ENCODE measurements at regions not wholly inside any gene's neighbourhood (a gene's known extent, or its start where the extent isn't known, plus 50 kb on each side); places are given as distances from the start of the nearest gene placed in this dataset.

GRCh38 chr15:59933607-59934006 lies 70.5 kb upstream of the FOXB1 start:
- Histone ChIP-seq H3K9me3 (ENCODE audit: control insufficient read depth, insufficient read depth, low read length) (no peaks in the 10 kb centered on the region), H3K36me3 (ENCODE audit: control insufficient read depth, insufficient read depth, low read length) (no peaks in the 10 kb centered on the region), H3K4me1 (ENCODE audit: control insufficient read depth, insufficient read depth, low read length) (peaks cover 4% of the 10 kb centered on the region), H3K27me3 (ENCODE audit: control insufficient read depth, insufficient read depth, low read length) (peaks cover 9% of the 10 kb centered on the region), H3K4me3 (ENCODE audit: low read depth, low read length) (no peak overlapping the region), H3K27ac (ENCODE audit: low read depth, low read length) (no peak overlapping the region)
- no peak for DNase-seq (ENCODE audit: low read depth in 4 of 6, low spot score in 6 of 6)
- 100% methylated on average over 2 of the region's 4 CpGs for WGBS (ENCODE audit: insufficient coverage)

GRCh38 chr15:59931646-59932261 lies 72.4 kb upstream of the FOXB1 start:
- 94% methylated on average over 7 of the region's 7 CpGs for WGBS (ENCODE audit: insufficient coverage)
- Histone ChIP-seq H3K27me3 (ENCODE audit: control insufficient read depth, insufficient read depth, low read length) (peaks cover 3% of the 10 kb centered on the region), H3K36me3 (ENCODE audit: control insufficient read depth, insufficient read depth, low read length) (no peaks in the 10 kb centered on the region), H3K4me3 (ENCODE audit: low read depth, low read length) (no peak overlapping the region), H3K27ac (ENCODE audit: low read depth, low read length) (no peak overlapping the region), H3K4me1 (ENCODE audit: control insufficient read depth, insufficient read depth, low read length) (peaks cover 2% of the 10 kb centered on the region), H3K9me3 (ENCODE audit: control insufficient read depth, insufficient read depth, low read length) (no peaks in the 10 kb centered on the region)
- DNase-seq (ENCODE audit: low read depth in 4 of 6, low spot score in 6 of 6), result no peak

GRCh38 chr15:59924812-59925522 lies 79.1 kb upstream of the FOXB1 start:
- no peak overlapping the region for H3K4me3 ChIP-seq (ENCODE audit: low read depth, low read length)
- H3K27ac ChIP-seq (ENCODE audit: low read depth, low read length), result no peak overlapping the region
- DNase-seq (ENCODE audit: low read depth in 4 of 6, low spot score in 6 of 6), result peak in 1 of 6 donors; percentile 64
- H3K9me3 ChIP-seq (ENCODE audit: control insufficient read depth, insufficient read depth, low read length), result no peaks in the 10 kb centered on the region
- no peaks in the 10 kb centered on the region for H3K27me3 ChIP-seq (ENCODE audit: control insufficient read depth, insufficient read depth, low read length)
- WGBS (ENCODE audit: insufficient coverage), result 51% methylated on average over 3 of the region's 8 CpGs
- H3K4me1 ChIP-seq (ENCODE audit: control insufficient read depth, insufficient read depth, low read length), result peaks cover 3% of the 10 kb centered on the region
- no peaks in the 10 kb centered on the region for H3K36me3 ChIP-seq (ENCODE audit: control insufficient read depth, insufficient read depth, low read length)

GRCh38 chr15:59924096-59924495 lies 80.0 kb upstream of the FOXB1 start:
- H3K4me3 ChIP-seq (ENCODE audit: low read depth, low read length), result no peak overlapping the region
- no peaks in the 10 kb centered on the region for H3K36me3 ChIP-seq (ENCODE audit: control insufficient read depth, insufficient read depth, low read length)
- no peaks in the 10 kb centered on the region for H3K27me3 ChIP-seq (ENCODE audit: control insufficient read depth, insufficient read depth, low read length)
- peaks cover 3% of the 10 kb centered on the region for H3K4me1 ChIP-seq (ENCODE audit: control insufficient read depth, insufficient read depth, low read length)
- peak in 2 of 6 donors; percentile 28 to 62 for DNase-seq (ENCODE audit: low read depth in 4 of 6, low spot score in 6 of 6)
- no peak overlapping the region for H3K27ac ChIP-seq (ENCODE audit: low read depth, low read length)
- WGBS (ENCODE audit: insufficient coverage), result 49% methylated on average over 4 of the region's 6 CpGs
- no peaks in the 10 kb centered on the region for H3K9me3 ChIP-seq (ENCODE audit: control insufficient read depth, insufficient read depth, low read length)

- WGBS (ENCODE audit: insufficient coverage), result no CpG with 5 or more reads among the region's 4 CpGs
- no peak for DNase-seq (ENCODE audit: low read depth in 4 of 6, low spot score in 6 of 6)
- H3K4me1 ChIP-seq (ENCODE audit: control insufficient read depth, insufficient read depth, low read length), result peaks cover 3% of the 10 kb centered on the region
Observed at GRCh38 chr15:59923508-59923907, 80.6 kb upstream of the FOXB1 start.

GRCh38 chr15:59918994-59919951 lies 84.8 kb upstream of the FOXB1 start:
- Histone ChIP-seq H3K27ac (ENCODE audit: low read depth, low read length) (no peak overlapping the region), H3K4me3 (ENCODE audit: low read depth, low read length) (no peak overlapping the region), H3K9me3 (ENCODE audit: control insufficient read depth, insufficient read depth, low read length) (no peaks in the 10 kb centered on the region), H3K27me3 (ENCODE audit: control insufficient read depth, insufficient read depth, low read length) (no peaks in the 10 kb centered on the region), H3K36me3 (ENCODE audit: control insufficient read depth, insufficient read depth, low read length) (no peaks in the 10 kb centered on the region), H3K4me1 (ENCODE audit: control insufficient read depth, insufficient read depth, low read length) (peaks cover 3% of the 10 kb centered on the region)
- DNase-seq (ENCODE audit: low read depth in 4 of 6, low spot score in 6 of 6), result no peak
- WGBS (ENCODE audit: insufficient coverage), result 84% methylated on average over 4 of the region's 11 CpGs

More at GRCh38 chr15:59923508-59923907, 80.6 kb upstream of the FOXB1 start:
- Histone ChIP-seq H3K27ac (ENCODE audit: low read depth, low read length) (no peak overlapping the region), H3K27me3 (ENCODE audit: control insufficient read depth, insufficient read depth, low read length) (no peaks in the 10 kb centered on the region), H3K36me3 (ENCODE audit: control insufficient read depth, insufficient read depth, low read length) (no peaks in the 10 kb centered on the region), H3K9me3 (ENCODE audit: control insufficient read depth, insufficient read depth, low read length) (no peaks in the 10 kb centered on the region), H3K4me3 (ENCODE audit: low read depth, low read length) (no peak overlapping the region)

- peak in 2 of 6 donors; percentile 38 to 58 for DNase-seq (ENCODE audit: low read depth in 4 of 6, low spot score in 6 of 6)
- Histone ChIP-seq H3K4me1 (ENCODE audit: control insufficient read depth, insufficient read depth, low read length) (no peaks in the 10 kb centered on the region), H3K27ac (ENCODE audit: low read depth, low read length) (no peak overlapping the region), H3K27me3 (ENCODE audit: control insufficient read depth, insufficient read depth, low read length) (no peaks in the 10 kb centered on the region), H3K4me3 (ENCODE audit: low read depth, low read length) (no peak overlapping the region), H3K36me3 (ENCODE audit: control insufficient read depth, insufficient read depth, low read length) (no peaks in the 10 kb centered on the region), H3K9me3 (ENCODE audit: control insufficient read depth, insufficient read depth, low read length) (no peaks in the 10 kb centered on the region)
- 51% methylated on average over 10 of the region's 10 CpGs for WGBS (ENCODE audit: insufficient coverage)
Observed at GRCh38 chr15:59917504-59918157, 86.5 kb upstream of the FOXB1 start.

GRCh38 chr15:59906046-59906445 lies 98.1 kb upstream of the FOXB1 start:
- Histone ChIP-seq H3K4me1 (ENCODE audit: control insufficient read depth, insufficient read depth, low read length) (no peaks in the 10 kb centered on the region), H3K27ac (ENCODE audit: low read depth, low read length) (no peak overlapping the region), H3K4me3 (ENCODE audit: low read depth, low read length) (no peak overlapping the region), H3K9me3 (ENCODE audit: control insufficient read depth, insufficient read depth, low read length) (no peaks in the 10 kb centered on the region), H3K36me3 (ENCODE audit: control insufficient read depth, insufficient read depth, low read length) (no peaks in the 10 kb centered on the region), H3K27me3 (ENCODE audit: control insufficient read depth, insufficient read depth, low read length) (no peaks in the 10 kb centered on the region)
- no CpG with 5 or more reads among the region's 1 CpG for WGBS (ENCODE audit: insufficient coverage)
- no peak for DNase-seq (ENCODE audit: low read depth in 4 of 6, low spot score in 6 of 6)

- Histone ChIP-seq H3K36me3 (ENCODE audit: control insufficient read depth, insufficient read depth, low read length) (no peaks in the 10 kb centered on the region), H3K4me1 (ENCODE audit: control insufficient read depth, insufficient read depth, low read length) (no peaks in the 10 kb centered on the region), H3K27ac (ENCODE audit: low read depth, low read length) (no peak overlapping the region), H3K9me3 (ENCODE audit: control insufficient read depth, insufficient read depth, low read length) (no peaks in the 10 kb centered on the region), H3K4me3 (ENCODE audit: low read depth, low read length) (no peak overlapping the region), H3K27me3 (ENCODE audit: control insufficient read depth, insufficient read depth, low read length) (no peaks in the 10 kb centered on the region)
- no CpG with 5 or more reads among the region's 4 CpGs for WGBS (ENCODE audit: insufficient coverage)
- peak in 2 of 6 donors; percentile 39 to 81 for DNase-seq (ENCODE audit: low read depth in 4 of 6, low spot score in 6 of 6)
Observed at GRCh38 chr15:59905176-59905575, 98.9 kb upstream of the FOXB1 start.
